ENCODE measurements at regions not wholly inside any gene's neighbourhood (a gene's known extent, or its start where the extent isn't known, plus 50 kb on each side); places are given as distances from the start of the nearest gene placed in this dataset.
"Not testable (repeated sequence)": the region's sequence is repeated elsewhere in the genome, so short reads cannot be mapped to it uniquely, and the experiment has no call there.

- intact Hi-C loops (cut with DNase I) = no loop called here
- DNase-seq (ENCODE audit: low spot score) = no peak
Measured at GRCh38 chr9:103068753-103069152, 73.6 kb downstream of the CYLC2 start.

GRCh38 chr9:103078581-103078980 lies 83.4 kb downstream of the CYLC2 start:
- intact Hi-C loops (cut with DNase I) = no loop called here

GRCh38 chr9:103082494-103082893 lies 87.4 kb downstream of the CYLC2 start:
- no peak for DNase-seq (ENCODE audit: low spot score)
- intact Hi-C loops (cut with DNase I) = no loop called here

More at GRCh38 chr9:103078581-103078980, 83.4 kb downstream of the CYLC2 start:
- no peak for DNase-seq (ENCODE audit: low spot score)

GRCh38 chr9:103089357-103089756 lies 94.2 kb downstream of the CYLC2 start:
- no peak for DNase-seq (ENCODE audit: low spot score)
- intact Hi-C loops (cut with DNase I) = no loop called here

GRCh38 chr9:103104101-103104500 lies 109.0 kb downstream of the CYLC2 start:
- no peak for DNase-seq (ENCODE audit: low spot score)
- intact Hi-C loops (cut with DNase I) = no loop called here

GRCh38 chr9:103116246-103116645 lies 121.1 kb downstream of the CYLC2 start:
- DNase-seq (ENCODE audit: low spot score) = no peak
- intact Hi-C loops (cut with DNase I) = no loop called here

- intact Hi-C loops (cut with DNase I) = no loop called here
- no peak for DNase-seq (ENCODE audit: low spot score)
Measured at GRCh38 chr9:103126494-103126893, 131.4 kb downstream of the CYLC2 start.

GRCh38 chr9:103139891-103140290 lies 144.8 kb downstream of the CYLC2 start:
- no peak for DNase-seq (ENCODE audit: low spot score)
- intact Hi-C loops (cut with DNase I) = no loop called here

- no peak for DNase-seq (ENCODE audit: low spot score)
- intact Hi-C loops (cut with DNase I) = no loop called here
Measured at GRCh38 chr9:103152473-103152872, 157.3 kb downstream of the CYLC2 start.

- no peak for DNase-seq (ENCODE audit: low spot score)
- intact Hi-C loops (cut with DNase I) = no loop called here
Measured at GRCh38 chr9:103167530-103167929, 172.4 kb downstream of the CYLC2 start.

GRCh38 chr9:103168254-103168653 lies 173.1 kb downstream of the CYLC2 start:
- DNase-seq (ENCODE audit: low spot score) = no peak
- intact Hi-C loops (cut with DNase I) = no loop called here

GRCh38 chr9:103169798-103170197 lies 174.7 kb downstream of the CYLC2 start:
- intact Hi-C loops (cut with DNase I) = no loop called here
- DNase-seq (ENCODE audit: low spot score) = no peak

GRCh38 chr9:103183701-103184171 lies 188.6 kb downstream of the CYLC2 start:
- intact Hi-C loops (cut with DNase I) = no loop called here
- no peak for DNase-seq (ENCODE audit: low spot score)

- intact Hi-C loops (cut with DNase I) = no loop called here
- DNase-seq (ENCODE audit: low spot score) = no peak
Measured at GRCh38 chr9:103186959-103187358, 191.8 kb downstream of the CYLC2 start.

- DNase-seq (ENCODE audit: low spot score) = no peak
- intact Hi-C loops (cut with DNase I) = no loop called here
Measured at GRCh38 chr9:103188781-103189350, 193.7 kb downstream of the CYLC2 start.

GRCh38 chr9:103193992-103194391 lies 198.9 kb downstream of the CYLC2 start:
- intact Hi-C loops (cut with DNase I) = no loop called here

GRCh38 chr9:103203172-103203571 lies 208.0 kb downstream of the CYLC2 start:
- DNase-seq (ENCODE audit: low spot score) = no peak
- intact Hi-C loops (cut with DNase I) = no loop called here

More at GRCh38 chr9:103193992-103194391, 198.9 kb downstream of the CYLC2 start:
- DNase-seq (ENCODE audit: low spot score) = no peak

GRCh38 chr9:103205881-103206585 lies 210.9 kb downstream of the CYLC2 start:
- intact Hi-C loops (cut with DNase I); DNase-seq (ENCODE audit: low spot score): not testable (repeated sequence)

GRCh38 chr9:103210607-103211006 lies 215.5 kb downstream of the CYLC2 start:
- intact Hi-C loops (cut with DNase I) = no loop called here
- DNase-seq (ENCODE audit: low spot score) = no peak

GRCh38 chr9:103215197-103215596 lies 220.1 kb downstream of the CYLC2 start:
- no peak for DNase-seq (ENCODE audit: low spot score)
- intact Hi-C loops (cut with DNase I) = no loop called here

Measured in cardiac septum (tissue), 1 donor.